ENCODE measurements at regions not wholly inside any gene's neighbourhood (a gene's known extent, or its start where the extent isn't known, plus 50 kb on each side); places are given as distances from the start of the nearest gene placed in this dataset.

DNA sequence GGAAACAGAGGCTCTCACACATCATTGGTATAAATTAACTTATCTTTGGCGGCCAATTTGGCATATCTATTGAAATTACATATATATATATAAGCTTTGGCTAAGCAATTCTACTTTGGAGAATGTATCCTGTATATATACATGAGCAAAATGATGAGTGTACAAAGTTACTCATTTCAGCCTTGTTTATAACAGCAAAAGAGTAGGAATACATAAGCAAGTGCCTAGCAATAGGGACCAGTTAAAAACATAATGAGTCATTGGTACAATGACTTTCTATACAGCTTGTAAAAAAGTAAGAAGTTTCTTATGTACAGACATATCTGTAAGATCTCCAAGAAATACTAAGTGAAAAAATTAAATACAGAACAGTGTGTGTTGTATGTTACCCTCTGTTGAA is 190.8 kb downstream of the LTN1 start:
- Histone ChIP-seq H3K9ac (ENCODE audit: insufficient read depth, low read length, poor library complexity, severe bottlenecking) (no peak overlapping the region), H3K79me2 (ENCODE audit: insufficient read depth, low read length) (no peaks in the 10 kb centered on the region), H4K20me1 (ENCODE audit: insufficient read depth, low read length) (no peaks in the 10 kb centered on the region), H3K9me3 (replicated peaks in 1 of 2; ENCODE audit: control insufficient read depth in 1 of 2, insufficient read depth in 1 of 2, low read length in 2 of 2) (peaks cover 0 to 9% of the 10 kb centered on the region in 2 donors), H3K4me2 (replicated peaks; ENCODE audit: extremely low read depth, low read length, poor library complexity, severe bottlenecking) (no peak overlapping the region), H2AFZ (ENCODE audit: insufficient read depth, low read depth, low read length, poor library complexity, severe bottlenecking) (no peak overlapping the region), H3K27me3 (ENCODE audit: control insufficient read depth in 2 of 2, insufficient read depth in 2 of 2, low read length in 2 of 2) (no peaks in the 10 kb centered on the region), H3K4me1 (ENCODE audit: control insufficient read depth in 1 of 2, insufficient read depth in 2 of 2, low read length in 2 of 2) (no peaks in the 10 kb centered on the region), H3K27ac (ENCODE audit: low read depth in 1 of 2, low read length in 2 of 2) (no peak overlapping the region), H3K36me3 (replicated peaks in 1 of 2; ENCODE audit: control insufficient read depth in 1 of 2, insufficient read depth in 2 of 2, low read length in 2 of 2) (no peaks in the 10 kb centered on the region), H3K4me3 (replicated peaks in 1 of 3; ENCODE audit: low read depth in 2 of 3, low read length in 3 of 3) (no peak overlapping the region)
- intact Hi-C loops (cut with micrococcal nuclease), result no loop called here
- Mint-ChIP-seq H3K4me3 (no peak overlapping the region), H3K36me3 (no peaks in the 10 kb centered on the region), H3K9me3 (peaks cover 3 to 13% (median 6%) of the 10 kb centered on the region in 7 donors), H3K27ac (no peak overlapping the region), H3K4me1 (no peaks in the 10 kb centered on the region), H3K27me3 (ENCODE audit: low read depth in 3 of 3) (peaks cover 0 to 4% (median 2%) of the 10 kb centered on the region in 3 donors)
- no CpG with 5 or more reads among the region's 1 CpG for WGBS (ENCODE audit: insufficient coverage)
- TF ChIP-seq, protein P1, sequence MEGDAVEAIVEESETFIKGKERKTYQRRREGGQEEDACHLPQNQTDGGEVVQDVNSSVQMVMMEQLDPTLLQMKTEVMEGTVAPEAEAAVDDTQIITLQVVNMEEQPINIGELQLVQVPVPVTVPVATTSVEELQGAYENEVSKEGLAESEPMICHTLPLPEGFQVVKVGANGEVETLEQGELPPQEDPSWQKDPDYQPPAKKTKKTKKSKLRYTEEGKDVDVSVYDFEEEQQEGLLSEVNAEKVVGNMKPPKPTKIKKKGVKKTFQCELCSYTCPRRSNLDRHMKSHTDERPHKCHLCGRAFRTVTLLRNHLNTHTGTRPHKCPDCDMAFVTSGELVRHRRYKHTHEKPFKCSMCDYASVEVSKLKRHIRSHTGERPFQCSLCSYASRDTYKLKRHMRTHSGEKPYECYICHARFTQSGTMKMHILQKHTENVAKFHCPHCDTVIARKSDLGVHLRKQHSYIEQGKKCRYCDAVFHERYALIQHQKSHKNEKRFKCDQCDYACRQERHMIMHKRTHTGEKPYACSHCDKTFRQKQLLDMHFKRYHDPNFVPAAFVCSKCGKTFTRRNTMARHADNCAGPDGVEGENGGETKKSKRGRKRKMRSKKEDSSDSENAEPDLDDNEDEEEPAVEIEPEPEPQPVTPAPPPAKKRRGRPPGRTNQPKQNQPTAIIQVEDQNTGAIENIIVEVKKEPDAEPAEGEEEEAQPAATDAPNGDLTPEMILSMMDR (IDR thresholded peaks at IDR 0.05), result no peak
- no peak for DNase-seq

DNA sequence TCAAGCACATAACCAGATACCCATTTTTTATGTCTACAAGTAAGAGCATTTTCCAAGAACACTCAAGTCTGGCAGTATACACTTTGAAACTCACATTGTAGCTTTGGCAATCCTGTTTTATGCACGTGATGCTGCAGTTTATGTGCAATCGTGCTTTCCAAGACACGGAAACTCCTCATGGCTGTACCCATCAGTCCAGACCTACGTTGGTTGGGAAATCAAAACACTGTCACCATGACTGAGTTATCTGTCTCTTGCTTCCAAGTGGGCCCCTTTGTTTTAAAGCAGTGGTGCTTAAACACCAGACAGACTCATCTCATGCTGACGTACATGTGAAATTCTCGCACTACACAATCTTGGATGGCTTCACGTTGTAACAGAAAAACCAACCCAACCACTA is 192.8 kb downstream of the LTN1 start:
- Mint-ChIP-seq H3K27ac (no peak overlapping the region), H3K4me3 (no peak overlapping the region), H3K36me3 (no peaks in the 10 kb centered on the region), H3K4me1 (no peaks in the 10 kb centered on the region), H3K27me3 (ENCODE audit: low read depth in 3 of 3) (peaks cover 0 to 4% (median 2%) of the 10 kb centered on the region in 3 donors), H3K9me3 (peaks cover 3 to 13% (median 6%) of the 10 kb centered on the region in 7 donors)
- H2AFZ ChIP-seq (ENCODE audit: insufficient read depth, low read depth, low read length, poor library complexity, severe bottlenecking), result no peak overlapping the region
- DNase-seq, result no peak
- H3K27me3 ChIP-seq (ENCODE audit: control insufficient read depth in 2 of 2, insufficient read depth in 2 of 2, low read length in 2 of 2), result no peaks in the 10 kb centered on the region
- WGBS (ENCODE audit: insufficient coverage), result 98% methylated on average over 4 of the region's 7 CpGs
- no peaks in the 10 kb centered on the region for H3K79me2 ChIP-seq (ENCODE audit: insufficient read depth, low read length)
- peaks cover 0 to 9% of the 10 kb centered on the region in 2 donors for H3K9me3 ChIP-seq (replicated peaks in 1 of 2; ENCODE audit: control insufficient read depth in 1 of 2, insufficient read depth in 1 of 2, low read length in 2 of 2)
- no peak overlapping the region for H3K27ac ChIP-seq (ENCODE audit: low read depth in 1 of 2, low read length in 2 of 2)
- H3K4me2 ChIP-seq (replicated peaks; ENCODE audit: extremely low read depth, low read length, poor library complexity, severe bottlenecking), result no peak overlapping the region
- TF ChIP-seq, protein P1 (IDR thresholded peaks at IDR 0.05), result no peak
- H3K4me3 ChIP-seq (replicated peaks in 1 of 3; ENCODE audit: low read depth in 2 of 3, low read length in 3 of 3), result no peak overlapping the region
- no peaks in the 10 kb centered on the region for H3K4me1 ChIP-seq (ENCODE audit: control insufficient read depth in 1 of 2, insufficient read depth in 2 of 2, low read length in 2 of 2)
- no peak overlapping the region for H3K9ac ChIP-seq (ENCODE audit: insufficient read depth, low read length, poor library complexity, severe bottlenecking)
- intact Hi-C loops (cut with micrococcal nuclease), result no loop called here
- H3K36me3 ChIP-seq (replicated peaks in 1 of 2; ENCODE audit: control insufficient read depth in 1 of 2, insufficient read depth in 2 of 2, low read length in 2 of 2), result no peaks in the 10 kb centered on the region
- H4K20me1 ChIP-seq (ENCODE audit: insufficient read depth, low read length), result no peaks in the 10 kb centered on the region
